HG03139 (cell line): ENCODE measurements at regions not wholly inside any gene's neighbourhood (a gene's known extent, or its start where the extent isn't known, plus 50 kb on each side); places are given as distances from the start of the nearest gene placed in this dataset.

Experiments
- ATAC-seq: cut with Tn5 transposase; IDR thresholded peaks from one replicate; pipeline ENCODE4 v1.9.1; 2021; ENCODE audit not compliant: unreplicated experiment

GRCh38 chr5:74015716-74016115 is 389.7 kb downstream of the ARHGEF28 start:
- ATAC-seq = no peak

GRCh38 chr5:74013222-74013621 is 387.2 kb downstream of the ARHGEF28 start:
- ATAC-seq = no peak

- ATAC-seq = no peak
Measured at GRCh38 chr5:74009502-74009901, 383.5 kb downstream of the ARHGEF28 start.

DNA sequence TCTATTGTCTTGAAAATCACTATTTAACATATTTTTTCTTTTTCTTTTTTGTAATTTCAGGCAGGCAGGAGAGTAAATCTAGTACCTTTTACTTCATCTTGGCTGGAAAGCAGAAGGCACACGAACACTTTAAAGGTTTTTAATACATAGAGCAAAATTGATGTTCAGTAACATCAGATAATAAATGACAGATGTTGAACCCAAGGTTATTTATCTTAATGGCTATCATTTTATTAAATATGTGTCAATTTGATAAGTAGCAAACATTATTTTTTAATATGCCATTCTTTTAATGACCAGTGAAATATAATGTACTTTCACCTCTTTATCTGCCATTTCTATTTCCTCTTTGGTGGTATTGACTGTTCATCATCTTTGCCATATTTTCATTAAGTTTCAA is 381.2 kb downstream of the ARHGEF28 start:
- no peak for ATAC-seq

DNA sequence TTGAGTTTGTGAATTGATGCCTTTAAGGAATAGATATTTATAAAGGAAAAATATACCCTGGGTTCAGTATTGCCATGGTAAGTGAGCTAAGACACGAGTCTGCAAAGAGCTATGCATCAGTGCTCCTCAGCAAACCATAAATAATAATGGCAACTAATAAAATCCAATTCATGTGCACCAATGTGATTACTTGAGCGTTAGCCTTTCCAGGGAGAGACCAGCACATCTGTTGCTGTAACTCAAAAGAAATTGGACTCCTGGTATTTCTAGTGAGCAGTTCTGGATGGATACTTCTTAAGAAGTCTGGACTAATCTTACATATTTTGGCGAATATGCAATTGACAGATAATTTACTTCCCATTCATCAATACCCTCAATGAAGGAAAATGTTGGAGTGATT is 373.3 kb downstream of the ARHGEF28 start:
- no peak for ATAC-seq

GRCh38 chr5:73998489-73998888 is 372.5 kb downstream of the ARHGEF28 start:
- no peak for ATAC-seq

DNA sequence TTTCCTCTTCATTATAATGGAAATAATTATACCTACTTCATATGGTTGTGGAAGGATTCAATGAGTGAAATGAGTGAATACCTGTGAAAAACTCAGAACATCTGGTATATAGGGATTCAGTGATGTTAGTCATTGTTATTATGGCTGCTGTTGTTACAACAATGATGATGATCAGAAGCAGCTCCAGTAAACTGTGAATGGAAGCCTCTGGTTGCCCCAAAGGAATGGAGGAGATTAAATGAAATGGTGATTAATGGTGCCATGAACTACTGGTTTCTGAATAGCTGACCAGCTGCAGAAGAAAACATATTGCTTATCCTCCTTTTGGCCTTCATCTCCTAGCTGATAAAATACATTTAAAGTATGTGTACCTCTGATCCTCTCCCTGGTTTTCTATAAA is 372.0 kb downstream of the ARHGEF28 start:
- ATAC-seq = no peak

DNA sequence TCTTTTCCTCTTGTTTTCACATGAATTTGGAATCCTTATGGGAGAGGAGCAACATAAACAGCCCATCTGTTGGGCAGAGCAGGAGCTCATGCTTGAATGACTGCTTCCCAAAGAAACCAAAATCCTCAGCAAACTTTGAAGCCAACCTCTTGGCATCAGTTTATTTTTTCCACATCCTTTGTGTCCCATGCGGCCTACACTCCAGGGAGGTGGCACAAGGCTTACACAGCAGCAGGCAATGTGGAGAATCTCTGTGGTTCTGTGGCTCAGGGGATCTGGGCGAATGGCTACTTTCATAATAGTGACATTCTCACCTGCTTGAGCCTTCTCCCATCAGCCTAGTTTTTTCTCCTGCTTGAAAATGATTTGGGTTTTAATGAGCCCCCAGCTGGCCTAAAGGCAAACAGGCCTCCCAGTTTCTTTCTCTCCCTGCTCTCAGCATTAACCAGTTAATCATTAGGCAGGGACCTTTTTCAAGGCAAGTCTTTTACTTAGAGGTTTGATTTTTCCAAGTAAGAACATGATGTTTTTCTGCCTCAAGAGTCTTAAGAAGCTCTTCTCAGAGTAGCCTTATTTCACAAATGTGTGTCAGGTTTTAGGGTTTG is 370.3 kb downstream of the ARHGEF28 start:
- no peak for ATAC-seq

DNA sequence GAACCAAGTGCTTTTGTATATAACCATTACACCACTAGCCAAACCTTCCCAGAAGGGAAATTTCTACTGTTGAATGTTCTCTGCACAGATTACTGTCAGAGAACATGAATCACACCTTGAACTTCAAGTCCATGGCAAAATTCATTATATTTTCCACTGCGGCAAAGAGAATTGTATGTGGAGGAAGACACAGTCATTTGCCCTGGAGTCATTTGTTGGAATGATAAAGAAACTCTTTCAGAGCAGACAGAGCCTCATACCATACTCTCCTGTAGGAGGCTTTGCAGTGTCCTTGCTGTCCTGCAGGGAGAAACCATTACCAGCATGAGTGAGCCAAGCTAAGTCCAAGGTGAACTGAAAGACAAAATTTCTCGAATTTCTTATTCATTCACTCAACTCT is 369.0 kb downstream of the ARHGEF28 start:
- ATAC-seq = no peak
